Activated CD4-positive, alpha-beta T cell treated with anti-CD3 and anti-CD28 coated beads, Interleukin-2, amount 10 ng/mL, durations not matched to agents 7 days and 5 days (primary cell): ENCODE measurements at regions not wholly inside any gene's neighbourhood (a gene's known extent, or its start where the extent isn't known, plus 50 kb on each side); places are given as distances from the start of the nearest gene placed in this dataset.
A peak's percentile ranks its signal among the peaks of the same experiment; 100 is the strongest.

Experiments used
- CTCF ChIA-PET: fragments of 350-600 bp; sonication (Branson Sonifier 250); formaldehyde crosslinking; loops from one replicate; lab custom pipeline; 2021; ENCODE audit warnings: antibody characterized with exemption; lab: Charles Lee
- POLR2A ChIA-PET: fragments of 350-600 bp; sonication (Branson Sonifier 250); formaldehyde crosslinking; loops from one replicate; lab custom pipeline; 2021; ENCODE audit warnings: antibody characterized with exemption; lab: Charles Lee
- DNase-seq: peaks from one replicate; pipeline ENCODE4 v3.0.0-alpha.2; 2020
- H3K27ac Mint-ChIP-seq: one replicate; pipeline ENCODE4 v1.8.0; 2021; ENCODE audit warnings: mild to moderate bottlenecking, moderate library complexity, mixed read lengths
- H3K27me3 Mint-ChIP-seq: one replicate; pipeline ENCODE4 v1.8.0; 2021; ENCODE audit warnings: mixed read lengths
- H3K36me3 Mint-ChIP-seq: one replicate; pipeline ENCODE4 v1.8.0; 2021; ENCODE audit warnings: low read depth, mixed read lengths
- H3K4me1 Mint-ChIP-seq: one replicate; pipeline ENCODE4 v1.8.0; 2021; ENCODE audit warnings: mixed read lengths
- H3K4me3 Mint-ChIP-seq: one replicate; pipeline ENCODE4 v1.8.0; 2021; ENCODE audit warnings: mild to moderate bottlenecking, moderate library complexity, mixed read lengths
- H3K9me3 Mint-ChIP-seq: one replicate; pipeline ENCODE4 v1.8.0; 2021; ENCODE audit warnings: mixed read lengths

DNA sequence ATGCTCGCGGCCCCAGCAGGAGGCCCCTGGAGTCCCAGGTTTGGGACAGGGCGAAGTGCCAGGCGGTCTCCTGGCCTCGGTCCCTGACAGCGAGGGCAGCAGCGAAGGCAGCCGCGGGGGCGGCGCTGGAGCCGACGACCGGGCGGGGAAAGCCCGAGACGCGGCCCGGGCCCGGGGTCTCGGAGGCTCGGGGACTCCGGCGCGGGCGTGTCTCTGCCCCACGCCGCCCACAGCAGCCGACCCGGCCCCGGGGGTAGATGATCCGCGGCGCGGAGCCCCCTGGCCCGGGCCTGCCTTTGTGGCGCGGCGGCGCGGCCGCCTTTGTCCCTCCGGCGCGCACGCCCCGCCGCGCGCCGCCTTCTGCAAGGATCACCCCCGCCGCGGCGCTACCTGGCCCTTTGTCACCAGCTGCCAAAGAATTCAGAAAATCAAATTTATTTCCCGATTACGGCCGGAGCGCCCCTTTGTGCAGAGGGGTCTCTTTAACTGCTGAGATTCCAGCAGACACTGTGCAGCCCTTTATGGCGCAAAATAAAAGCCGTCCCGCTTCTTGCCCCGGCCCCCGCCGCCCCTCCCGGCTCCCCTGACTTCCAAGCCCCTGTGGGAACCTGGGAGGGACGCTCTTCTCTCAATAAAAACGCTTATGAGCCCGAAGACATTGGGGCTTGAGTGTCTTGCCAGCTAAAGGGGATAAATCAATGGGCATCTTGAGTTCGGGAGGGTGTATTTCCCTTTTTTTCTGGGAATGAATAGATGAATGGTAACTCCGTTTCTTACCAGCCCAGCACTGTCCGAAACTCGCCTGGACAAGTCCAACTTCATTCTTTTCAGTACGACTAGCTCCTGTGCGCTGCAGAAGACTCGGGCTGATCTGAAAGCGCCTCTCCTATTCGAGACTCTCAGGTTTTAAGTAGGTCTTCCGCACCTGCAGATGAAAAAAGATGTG, 68.4 kb downstream of the HES1 start:
- no peaks in the 10 kb centered on the region for H3K9me3 Mint-ChIP-seq
- H3K27ac Mint-ChIP-seq: peak overlapping the region; percentile 63
- ChIA-PET CTCF (interaction anchor here (0.5 to 1.7 kb wide), 3 partner anchors 10 to 112 kb away, joined by 3 to 4 read pairs (median 3); no protein-coding TSS in a partner anchor), POLR2A (interaction anchor here (0.6 kb wide), 1 partner anchor 615 kb away, joined by 3 read pairs; no protein-coding TSS in a partner anchor)
- H3K4me3 Mint-ChIP-seq: peak overlapping the region; percentile 78
- peaks cover 16% of the 10 kb centered on the region for H3K27me3 Mint-ChIP-seq
- H3K4me1 Mint-ChIP-seq: peaks cover 36% of the 10 kb centered on the region
- H3K36me3 Mint-ChIP-seq: no peaks in the 10 kb centered on the region
- DNase-seq: no peak

GRCh38 chr3:194205675-194206133, 69.8 kb downstream of the HES1 start:
- Mint-ChIP-seq H3K27ac (no peak overlapping the region), H3K9me3 (no peaks in the 10 kb centered on the region), H3K4me1 (peaks cover 36% of the 10 kb centered on the region), H3K36me3 (no peaks in the 10 kb centered on the region), H3K4me3 (no peak overlapping the region), H3K27me3 (peaks cover 16% of the 10 kb centered on the region)
- DNase-seq: peak; percentile 10
- ChIA-PET CTCF (no interaction called here), POLR2A (no interaction called here)

DNA sequence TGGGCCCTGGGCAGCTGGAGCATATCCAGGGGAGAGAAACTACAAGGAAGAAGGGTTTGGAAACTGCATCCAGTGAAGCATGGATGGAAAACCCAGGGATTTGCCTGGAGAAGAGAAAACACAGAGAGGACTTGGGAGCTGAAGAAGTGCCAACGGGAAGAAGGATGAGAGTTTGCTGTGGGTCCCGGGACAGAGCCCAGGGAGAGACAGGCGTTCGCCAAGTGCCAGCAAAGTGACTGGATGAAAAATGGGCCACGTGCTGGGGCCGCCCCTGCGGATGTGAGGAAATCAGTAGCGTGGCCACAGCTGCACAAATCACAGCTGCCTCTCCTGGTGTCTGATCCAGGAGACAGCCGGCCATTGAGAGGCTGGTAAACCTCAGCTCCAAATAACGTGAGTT, 70.4 kb downstream of the HES1 start:
- POLR2A ChIA-PET: no interaction called here
- no peak overlapping the region for H3K4me3 Mint-ChIP-seq
- CTCF ChIA-PET: interaction anchor here (0.7 to 1.5 kb wide), 2 partner anchors 109 to 1517 kb away, joined by 3 to 5 read pairs; no protein-coding TSS in a partner anchor
- no peak for DNase-seq
- H3K27ac Mint-ChIP-seq: no peak overlapping the region
- H3K9me3 Mint-ChIP-seq: no peaks in the 10 kb centered on the region
- H3K36me3 Mint-ChIP-seq: no peaks in the 10 kb centered on the region
- H3K27me3 Mint-ChIP-seq: peaks cover 16% of the 10 kb centered on the region
- peaks cover 36% of the 10 kb centered on the region for H3K4me1 Mint-ChIP-seq

- H3K4me3 Mint-ChIP-seq: no peak overlapping the region
- no peak overlapping the region for H3K27ac Mint-ChIP-seq
- DNase-seq: no peak
- ChIA-PET POLR2A (no interaction called here), CTCF (no interaction called here)
- H3K4me1 Mint-ChIP-seq: peaks cover 23% of the 10 kb centered on the region
- no peaks in the 10 kb centered on the region for H3K36me3 Mint-ChIP-seq
- no peaks in the 10 kb centered on the region for H3K9me3 Mint-ChIP-seq
- H3K27me3 Mint-ChIP-seq: peaks cover 15% of the 10 kb centered on the region
Observed at GRCh38 chr3:194208709-194209108, 72.8 kb downstream of the HES1 start.

- CTCF ChIA-PET: no interaction called here
- Mint-ChIP-seq H3K27ac (no peak overlapping the region), H3K27me3 (peaks cover 5% of the 10 kb centered on the region)
Observed at GRCh38 chr3:194212161-194212844, 76.4 kb downstream of the HES1 start.

DNA sequence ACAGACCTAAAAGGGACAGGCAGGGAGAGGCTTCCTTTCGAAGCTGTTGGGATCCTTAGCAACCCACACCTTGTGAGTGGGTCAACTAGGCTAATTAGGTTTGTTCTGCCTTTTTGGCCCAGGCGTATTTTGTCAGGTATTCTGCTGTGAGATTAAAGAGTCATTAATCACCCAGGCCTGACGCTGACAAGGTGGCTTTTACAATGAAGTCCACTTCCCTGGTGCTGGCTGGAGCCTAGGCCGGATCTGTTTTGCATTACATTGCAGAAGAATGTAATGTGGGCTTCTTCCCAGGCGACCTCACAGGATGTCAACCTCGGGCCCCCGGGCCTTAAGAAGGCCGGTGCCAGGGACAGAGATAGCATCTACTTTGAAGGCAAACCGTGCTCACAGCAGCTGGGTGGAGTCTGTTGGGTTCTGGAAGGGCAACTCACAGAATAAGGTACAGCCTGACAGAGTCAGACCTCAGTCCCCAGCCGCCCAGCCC, 76.9 kb downstream of the HES1 start:
- Mint-ChIP-seq H3K9me3 (no peaks in the 10 kb centered on the region), H3K4me1 (peaks cover 3% of the 10 kb centered on the region), H3K4me3 (no peak overlapping the region), H3K27ac (no peak overlapping the region), H3K36me3 (no peaks in the 10 kb centered on the region), H3K27me3 (peaks cover 5% of the 10 kb centered on the region)
- ChIA-PET CTCF (no interaction called here), POLR2A (no interaction called here)
- no peak for DNase-seq

More at GRCh38 chr3:194212161-194212844, 76.4 kb downstream of the HES1 start:
- Mint-ChIP-seq H3K4me1 (peaks cover 3% of the 10 kb centered on the region), H3K4me3 (no peak overlapping the region), H3K9me3 (no peaks in the 10 kb centered on the region), H3K36me3 (no peaks in the 10 kb centered on the region)
- POLR2A ChIA-PET: no interaction called here
- DNase-seq: no peak

DNA sequence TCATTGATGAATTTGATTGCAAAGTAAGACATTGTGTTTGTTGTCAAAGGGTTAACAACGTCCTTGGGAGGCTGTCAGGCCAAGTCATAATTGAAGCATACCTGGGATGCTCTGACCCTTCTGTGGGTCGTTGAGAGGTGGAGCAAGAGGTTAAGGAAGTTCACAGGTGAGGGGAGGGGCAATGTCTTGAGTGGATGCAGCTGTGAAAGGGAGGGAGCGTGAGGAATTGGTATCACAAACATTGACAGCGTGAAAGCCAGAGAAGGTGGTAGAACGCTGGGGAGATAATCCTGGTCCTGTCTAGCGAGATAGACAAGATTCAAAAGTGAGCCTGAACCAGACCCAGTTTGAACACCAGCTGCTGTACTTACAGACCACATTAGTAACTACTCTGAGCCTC, 79.4 kb downstream of the HES1 start:
- Mint-ChIP-seq H3K36me3 (no peaks in the 10 kb centered on the region), H3K27me3 (peaks cover 16% of the 10 kb centered on the region), H3K9me3 (no peaks in the 10 kb centered on the region), H3K27ac (no peak overlapping the region), H3K4me3 (no peak overlapping the region), H3K4me1 (peaks cover 3% of the 10 kb centered on the region)
- no peak for DNase-seq
- POLR2A ChIA-PET: no interaction called here
- CTCF ChIA-PET: no interaction called here

- no peak overlapping the region for H3K27ac Mint-ChIP-seq
- H3K9me3 Mint-ChIP-seq: no peaks in the 10 kb centered on the region
- ChIA-PET CTCF (no interaction called here), POLR2A (no interaction called here)
- no peak for DNase-seq
- no peak overlapping the region for H3K4me3 Mint-ChIP-seq
- H3K36me3 Mint-ChIP-seq: no peaks in the 10 kb centered on the region
- peaks cover 25% of the 10 kb centered on the region for H3K27me3 Mint-ChIP-seq
- H3K4me1 Mint-ChIP-seq: peaks cover 1% of the 10 kb centered on the region
Observed at GRCh38 chr3:194218646-194219453, 82.9 kb downstream of the HES1 start.

DNA sequence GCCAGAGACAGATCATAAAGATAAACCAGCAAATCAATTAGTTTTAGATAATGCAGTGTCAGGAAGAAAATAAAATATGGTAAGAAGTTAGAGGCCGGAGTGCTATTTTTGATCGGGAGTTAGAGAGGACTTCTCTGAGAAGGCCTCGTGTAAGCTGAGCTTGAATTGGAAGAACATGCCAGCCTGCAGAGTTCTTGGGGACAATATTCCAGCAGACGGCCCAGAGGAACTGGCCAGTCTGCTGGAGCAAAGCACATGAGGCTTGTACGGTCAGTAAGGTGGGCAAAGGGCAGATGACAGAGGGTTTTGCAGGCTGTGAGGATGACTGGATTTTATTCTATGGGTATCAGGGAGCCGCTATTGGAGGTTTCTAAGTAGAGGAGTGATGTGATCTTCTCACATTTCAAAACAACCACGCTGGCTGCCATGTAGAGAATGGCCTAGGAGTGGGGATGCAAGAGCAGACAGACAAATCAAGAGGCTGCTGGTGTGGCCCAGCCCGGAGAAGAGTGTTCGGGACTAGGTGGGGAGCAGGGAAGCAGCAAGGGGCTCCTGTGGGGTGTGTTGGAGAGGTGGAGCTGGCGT, 84.0 kb downstream of the HES1 start:
- Mint-ChIP-seq H3K9me3 (no peaks in the 10 kb centered on the region), H3K27ac (no peak overlapping the region), H3K4me3 (no peak overlapping the region), H3K27me3 (peaks cover 32% of the 10 kb centered on the region), H3K36me3 (no peaks in the 10 kb centered on the region), H3K4me1 (peaks cover 11% of the 10 kb centered on the region)
- ChIA-PET POLR2A (no interaction called here), CTCF (no interaction called here)
- DNase-seq: no peak

GRCh38 chr3:194220901-194221326, 85.0 kb downstream of the HES1 start:
- Mint-ChIP-seq H3K4me3 (no peak overlapping the region), H3K9me3 (no peaks in the 10 kb centered on the region), H3K27ac (no peak overlapping the region), H3K4me1 (peaks cover 12% of the 10 kb centered on the region), H3K27me3 (peaks cover 38% of the 10 kb centered on the region), H3K36me3 (no peaks in the 10 kb centered on the region)
- DNase-seq: no peak
- ChIA-PET CTCF (interaction anchor here (1.1 kb wide), 1 partner anchor 54 kb away, joined by 3 read pairs; no protein-coding TSS in a partner anchor), POLR2A (no interaction called here)

DNA sequence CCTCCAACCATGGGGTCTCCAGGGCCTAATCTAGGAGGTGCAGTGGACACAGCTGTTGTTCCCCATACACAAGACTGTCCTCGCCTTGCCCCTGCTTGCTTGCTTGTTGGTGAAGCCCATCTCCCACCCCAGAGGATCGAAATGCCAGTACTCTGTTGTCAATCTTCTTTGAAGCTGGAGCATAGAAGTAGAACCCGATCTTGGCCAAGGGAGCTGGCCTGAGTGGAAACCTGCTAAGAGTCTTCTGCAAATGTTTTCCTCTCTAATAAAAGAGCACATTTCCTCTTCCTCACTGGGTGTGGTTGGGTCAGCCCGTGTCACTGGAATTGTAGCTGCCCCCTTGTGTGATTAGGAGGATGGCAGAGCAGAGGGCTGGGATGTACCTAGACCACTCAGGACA, 85.4 kb downstream of the HES1 start:
- Mint-ChIP-seq H3K27me3 (peaks cover 40% of the 10 kb centered on the region), H3K27ac (peak overlapping the region; percentile 59), H3K9me3 (no peaks in the 10 kb centered on the region), H3K4me3 (no peak overlapping the region), H3K36me3 (no peaks in the 10 kb centered on the region), H3K4me1 (peaks cover 12% of the 10 kb centered on the region)
- ChIA-PET POLR2A (no interaction called here), CTCF (interaction anchor here (1.1 kb wide), 1 partner anchor 53 kb away, joined by 3 read pairs; no protein-coding TSS in a partner anchor)
- DNase-seq: no peak

DNA sequence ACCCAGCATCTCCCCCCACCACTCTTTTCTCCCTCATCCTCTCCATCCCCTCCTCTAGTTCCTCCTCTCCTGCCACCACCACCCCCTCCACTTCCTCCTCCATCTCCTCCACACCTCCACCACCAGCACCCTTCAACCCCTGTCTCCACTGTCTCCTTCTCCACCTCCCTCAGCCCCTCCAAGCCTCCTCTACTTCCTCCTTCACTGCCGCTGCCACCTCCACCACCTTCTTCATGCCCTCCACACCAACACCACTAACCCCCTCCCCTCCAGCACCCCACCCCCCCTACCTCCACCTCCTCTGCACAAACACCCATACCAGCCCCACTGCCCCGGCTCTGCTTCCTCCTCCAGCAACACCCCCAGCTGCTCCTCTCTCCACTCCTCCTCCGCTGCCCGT, 88.0 kb downstream of the HES1 start:
- H3K4me3 Mint-ChIP-seq: no peak overlapping the region
- ChIA-PET POLR2A (no interaction called here), CTCF (no interaction called here)
- peaks cover 12% of the 10 kb centered on the region for H3K4me1 Mint-ChIP-seq
- peaks cover 3% of the 10 kb centered on the region for H3K9me3 Mint-ChIP-seq
- no peaks in the 10 kb centered on the region for H3K36me3 Mint-ChIP-seq
- H3K27ac Mint-ChIP-seq: peak overlapping the region; percentile 27
- no peak for DNase-seq
- H3K27me3 Mint-ChIP-seq: peaks cover 43% of the 10 kb centered on the region
